ENCODE measurements at regions not wholly inside any gene's neighbourhood (a gene's known extent, or its start where the extent isn't known, plus 50 kb on each side); places are given as distances from the start of the nearest gene placed in this dataset.

GRCh38 chr7:125383324-125383723, 453.7 kb upstream of the POT1 start:
- no peaks in the 10 kb centered on the region for H3K4me1 ChIP-seq (ENCODE audit: insufficient read depth, poor library complexity, severe bottlenecking)
- no peaks in the 10 kb centered on the region for H3K36me3 ChIP-seq (ENCODE audit: low read depth)
- no peak overlapping the region for H3K27ac ChIP-seq (ENCODE audit: poor library complexity, severe bottlenecking)
- H3K4me3 ChIP-seq (ENCODE audit: severe bottlenecking): no peak overlapping the region
- TF ChIP-seq CTCF (IDR thresholded peaks at IDR 0.05; ENCODE audit: poor library complexity, severe bottlenecking): peak; percentile 38
- DNase-seq (ENCODE audit: low spot score) (no peak), ATAC-seq (ENCODE audit: low read depth) (peak; percentile 33; the same call in 1 of the 3 replicates)
- peaks cover 2% of the 10 kb centered on the region for H3K9me3 ChIP-seq (ENCODE audit: severe bottlenecking)
- H3K27me3 ChIP-seq (ENCODE audit: insufficient read depth, poor library complexity, severe bottlenecking): no peaks in the 10 kb centered on the region

GRCh38 chr7:125382401-125382800, 452.8 kb upstream of the POT1 start:
- Histone ChIP-seq H3K27me3 (ENCODE audit: insufficient read depth, poor library complexity, severe bottlenecking) (no peaks in the 10 kb centered on the region), H3K27ac (ENCODE audit: poor library complexity, severe bottlenecking) (no peak overlapping the region)
- ATAC-seq (ENCODE audit: low read depth): no peak

GRCh38 chr7:125375942-125376341, 446.3 kb upstream of the POT1 start:
- Histone ChIP-seq H3K27ac (ENCODE audit: poor library complexity, severe bottlenecking) (no peak overlapping the region), H3K4me3 (ENCODE audit: severe bottlenecking) (no peak overlapping the region), H3K4me1 (ENCODE audit: insufficient read depth, poor library complexity, severe bottlenecking) (peaks cover 3% of the 10 kb centered on the region), H3K36me3 (ENCODE audit: low read depth) (no peaks in the 10 kb centered on the region), H3K9me3 (ENCODE audit: severe bottlenecking) (no peaks in the 10 kb centered on the region), H3K27me3 (ENCODE audit: insufficient read depth, poor library complexity, severe bottlenecking) (no peaks in the 10 kb centered on the region)
- DNase-seq (ENCODE audit: low spot score): no peak
- no peak for ATAC-seq (ENCODE audit: low read depth)
- no peak for TF ChIP-seq CTCF (IDR thresholded peaks at IDR 0.05; ENCODE audit: poor library complexity, severe bottlenecking)

More at GRCh38 chr7:125382401-125382800, 452.8 kb upstream of the POT1 start:
- Histone ChIP-seq H3K4me3 (ENCODE audit: severe bottlenecking) (no peak overlapping the region), H3K9me3 (ENCODE audit: severe bottlenecking) (peaks cover 2% of the 10 kb centered on the region), H3K36me3 (ENCODE audit: low read depth) (no peaks in the 10 kb centered on the region), H3K4me1 (ENCODE audit: insufficient read depth, poor library complexity, severe bottlenecking) (no peaks in the 10 kb centered on the region)
- TF ChIP-seq CTCF (IDR thresholded peaks at IDR 0.05; ENCODE audit: poor library complexity, severe bottlenecking): no peak
- DNase-seq (ENCODE audit: low spot score): no peak

GRCh38 chr7:125370502-125370901, 440.9 kb upstream of the POT1 start:
- Histone ChIP-seq H3K4me3 (ENCODE audit: severe bottlenecking) (no peak overlapping the region), H3K9me3 (ENCODE audit: severe bottlenecking) (no peaks in the 10 kb centered on the region), H3K4me1 (ENCODE audit: insufficient read depth, poor library complexity, severe bottlenecking) (no peaks in the 10 kb centered on the region), H3K27me3 (ENCODE audit: insufficient read depth, poor library complexity, severe bottlenecking) (no peaks in the 10 kb centered on the region), H3K27ac (ENCODE audit: poor library complexity, severe bottlenecking) (no peak overlapping the region), H3K36me3 (ENCODE audit: low read depth) (no peaks in the 10 kb centered on the region)
- no peak for TF ChIP-seq CTCF (IDR thresholded peaks at IDR 0.05; ENCODE audit: poor library complexity, severe bottlenecking)
- no peak for DNase-seq (ENCODE audit: low spot score)
- no peak for ATAC-seq (ENCODE audit: low read depth)

GRCh38 chr7:125363873-125364272, 434.2 kb upstream of the POT1 start:
- no peak for DNase-seq (ENCODE audit: low spot score)
- no peak for ATAC-seq (ENCODE audit: low read depth)
- Histone ChIP-seq H3K27ac (ENCODE audit: poor library complexity, severe bottlenecking) (no peak overlapping the region), H3K27me3 (ENCODE audit: insufficient read depth, poor library complexity, severe bottlenecking) (no peaks in the 10 kb centered on the region), H3K9me3 (ENCODE audit: severe bottlenecking) (no peaks in the 10 kb centered on the region), H3K4me1 (ENCODE audit: insufficient read depth, poor library complexity, severe bottlenecking) (no peaks in the 10 kb centered on the region), H3K36me3 (ENCODE audit: low read depth) (no peaks in the 10 kb centered on the region), H3K4me3 (ENCODE audit: severe bottlenecking) (no peak overlapping the region)
- no peak for TF ChIP-seq CTCF (IDR thresholded peaks at IDR 0.05; ENCODE audit: poor library complexity, severe bottlenecking)
